HUES64 (cell line): ENCODE measurements at regions not wholly inside any gene's neighbourhood (a gene's known extent, or its start where the extent isn't known, plus 50 kb on each side); places are given as distances from the start of the nearest gene placed in this dataset.

ENCODE experiments used
- H3K27ac ChIP-seq: 2 replicates; pipeline ENCODE4 v1.7.0; 2013; ENCODE audit warnings: low read depth, low read length, inconsistent platforms
- H3K27me3 ChIP-seq: 2 replicates; pipeline ENCODE4 v1.6.1; 2013; ENCODE audit warnings: mild to moderate bottlenecking, low read length; ENCODE audit not compliant: insufficient read depth
- H3K36me3 ChIP-seq: 2 replicates; pipeline ENCODE4 v1.6.1; 2013; ENCODE audit warnings: mild to moderate bottlenecking, low read length; ENCODE audit not compliant: insufficient read depth
- H3K4me1 ChIP-seq: 2 replicates; pipeline ENCODE4 v1.6.1; 2013; ENCODE audit warnings: mild to moderate bottlenecking, low read length, moderate library complexity; ENCODE audit not compliant: insufficient read depth
- H3K4me3 ChIP-seq: 2 replicates; pipeline ENCODE4 v1.5.1; 2013; ENCODE audit warnings: mild to moderate bottlenecking, low read length, moderate library complexity
- H3K9ac ChIP-seq: 2 replicates; pipeline ENCODE4 v1.6.1; 2013; ENCODE audit warnings: mild to moderate bottlenecking, low read depth, low read length
- H3K9me3 ChIP-seq: 2 replicates; pipeline ENCODE4 v1.6.1; 2013; ENCODE audit warnings: low read depth, low read length; ENCODE audit not compliant: insufficient read depth
- WGBS: fragments of 150-250, 120-280 bp; methylation state at CpG from one replicate; pipeline ENCODE4 v1.1.7; 2013; ENCODE audit warnings: missing lambda C conversion rate; 5-methylcytosine and 5-hydroxymethylcytosine counted together

- H3K9ac ChIP-seq: no peak overlapping the region
- H3K4me3 ChIP-seq: no peak overlapping the region
- H3K9me3 ChIP-seq: no peaks in the 10 kb centered on the region
- no peaks in the 10 kb centered on the region for H3K27me3 ChIP-seq
- no peaks in the 10 kb centered on the region for H3K36me3 ChIP-seq
- WGBS: 82% methylated on average over 1 of the region's 1 CpG
- H3K27ac ChIP-seq: no peak overlapping the region
- 0 out of 2 replicates have a peak, but pooled peaks cover 4% of the 10 kb centered on the region for H3K4me1 ChIP-seq
These were observed 534.4 kb upstream of the PKN2 start for GRCh38 chr1:88149686-88150085.

- Histone ChIP-seq H3K4me1 (0 out of 2 replicates have a peak, but pooled peaks cover 4% of the 10 kb centered on the region), H3K36me3 (no peaks in the 10 kb centered on the region), H3K9me3 (no peaks in the 10 kb centered on the region), H3K27ac (no peak overlapping the region), H3K9ac (no peak overlapping the region), H3K27me3 (no peaks in the 10 kb centered on the region), H3K4me3 (no peak overlapping the region)
- 91% methylated on average over 4 of the region's 4 CpGs for WGBS
These were observed 533.7 kb upstream of the PKN2 start for GRCh38 chr1:88150330-88150729.

- Histone ChIP-seq H3K36me3 (no peaks in the 10 kb centered on the region), H3K27ac (no peak overlapping the region), H3K9ac (no peak overlapping the region), H3K9me3 (no peaks in the 10 kb centered on the region), H3K4me3 (no peak overlapping the region), H3K27me3 (no peaks in the 10 kb centered on the region), H3K4me1 (no peaks in the 10 kb centered on the region)
- WGBS: 0% methylated on average over 1 of the region's 3 CpGs
These were observed 520.9 kb upstream of the PKN2 start for GRCh38 chr1:88163187-88163586.

- Histone ChIP-seq H3K9ac (no peak overlapping the region), H3K27ac (no peak overlapping the region), H3K4me3 (no peak overlapping the region), H3K36me3 (no peaks in the 10 kb centered on the region), H3K9me3 (no peaks in the 10 kb centered on the region), H3K27me3 (no peaks in the 10 kb centered on the region), H3K4me1 (no peaks in the 10 kb centered on the region)
These were observed 515.9 kb upstream of the PKN2 start for GRCh38 chr1:88168126-88168525.

GRCh38 chr1:88169139-88169538, 514.9 kb upstream of the PKN2 start:
- Histone ChIP-seq H3K36me3 (no peaks in the 10 kb centered on the region), H3K27ac (no peak overlapping the region), H3K4me1 (no peaks in the 10 kb centered on the region), H3K9me3 (no peaks in the 10 kb centered on the region), H3K9ac (no peak overlapping the region), H3K4me3 (no peak overlapping the region), H3K27me3 (no peaks in the 10 kb centered on the region)
- 86% methylated on average over 1 of the region's 3 CpGs for WGBS

- Histone ChIP-seq H3K27me3 (no peaks in the 10 kb centered on the region), H3K27ac (no peak overlapping the region), H3K4me3 (no peak overlapping the region), H3K36me3 (no peaks in the 10 kb centered on the region), H3K9ac (no peak overlapping the region), H3K9me3 (no peaks in the 10 kb centered on the region), H3K4me1 (no peaks in the 10 kb centered on the region)
These were observed 514.1 kb upstream of the PKN2 start for GRCh38 chr1:88169939-88170338.

- WGBS: 89% methylated on average over 3 of the region's 3 CpGs
- no peak overlapping the region for H3K27ac ChIP-seq
- H3K4me3 ChIP-seq: no peak overlapping the region
- no peaks in the 10 kb centered on the region for H3K36me3 ChIP-seq
- no peaks in the 10 kb centered on the region for H3K9me3 ChIP-seq
- H3K4me1 ChIP-seq: no peaks in the 10 kb centered on the region
- H3K27me3 ChIP-seq: no peaks in the 10 kb centered on the region
- H3K9ac ChIP-seq: no peak overlapping the region
These were observed 508.9 kb upstream of the PKN2 start for GRCh38 chr1:88175120-88175630.

GRCh38 chr1:88175631-88176226, 508.3 kb upstream of the PKN2 start:
- Histone ChIP-seq H3K27me3 (no peaks in the 10 kb centered on the region), H3K27ac (no peak overlapping the region), H3K4me1 (peaks cover 2% of the 10 kb centered on the region), H3K9me3 (no peaks in the 10 kb centered on the region), H3K9ac (no peak overlapping the region), H3K4me3 (no peak overlapping the region), H3K36me3 (no peaks in the 10 kb centered on the region)
- 82% methylated on average over 10 of the region's 10 CpGs for WGBS

GRCh38 chr1:88179943-88180342, 504.1 kb upstream of the PKN2 start:
- H3K9me3 ChIP-seq: no peaks in the 10 kb centered on the region
- H3K4me3 ChIP-seq: no peak overlapping the region
- H3K27me3 ChIP-seq: no peaks in the 10 kb centered on the region
- no peak overlapping the region for H3K27ac ChIP-seq
- peaks cover 8% of the 10 kb centered on the region for H3K4me1 ChIP-seq
- no peak overlapping the region for H3K9ac ChIP-seq
- H3K36me3 ChIP-seq: no peaks in the 10 kb centered on the region
- 96% methylated on average over 4 of the region's 5 CpGs for WGBS

- Histone ChIP-seq H3K9me3 (no peaks in the 10 kb centered on the region), H3K27me3 (no peaks in the 10 kb centered on the region), H3K4me3 (no peak overlapping the region), H3K9ac (no peak overlapping the region), H3K4me1 (peaks cover 8% of the 10 kb centered on the region), H3K36me3 (no peaks in the 10 kb centered on the region), H3K27ac (no peak overlapping the region)
- WGBS: 30% methylated on average over 6 of the region's 8 CpGs
These were observed 503.5 kb upstream of the PKN2 start for GRCh38 chr1:88180449-88181108.

- H3K4me1 ChIP-seq: no peaks in the 10 kb centered on the region
- no peak overlapping the region for H3K9ac ChIP-seq
- no peaks in the 10 kb centered on the region for H3K27me3 ChIP-seq
- no peaks in the 10 kb centered on the region for H3K36me3 ChIP-seq
- H3K27ac ChIP-seq: no peak overlapping the region
- no peak overlapping the region for H3K4me3 ChIP-seq
- H3K9me3 ChIP-seq: no peaks in the 10 kb centered on the region
These were observed 497.2 kb upstream of the PKN2 start for GRCh38 chr1:88186911-88187310.

GRCh38 chr1:88188038-88188437, 496.0 kb upstream of the PKN2 start:
- Histone ChIP-seq H3K4me3 (no peak overlapping the region), H3K27ac (no peak overlapping the region), H3K36me3 (no peaks in the 10 kb centered on the region), H3K9me3 (no peaks in the 10 kb centered on the region), H3K4me1 (no peaks in the 10 kb centered on the region), H3K27me3 (no peaks in the 10 kb centered on the region), H3K9ac (no peak overlapping the region)
